ENCODE measurements at regions not wholly inside any gene's neighbourhood (a gene's known extent, or its start where the extent isn't known, plus 50 kb on each side); places are given as distances from the start of the nearest gene placed in this dataset.

DNA sequence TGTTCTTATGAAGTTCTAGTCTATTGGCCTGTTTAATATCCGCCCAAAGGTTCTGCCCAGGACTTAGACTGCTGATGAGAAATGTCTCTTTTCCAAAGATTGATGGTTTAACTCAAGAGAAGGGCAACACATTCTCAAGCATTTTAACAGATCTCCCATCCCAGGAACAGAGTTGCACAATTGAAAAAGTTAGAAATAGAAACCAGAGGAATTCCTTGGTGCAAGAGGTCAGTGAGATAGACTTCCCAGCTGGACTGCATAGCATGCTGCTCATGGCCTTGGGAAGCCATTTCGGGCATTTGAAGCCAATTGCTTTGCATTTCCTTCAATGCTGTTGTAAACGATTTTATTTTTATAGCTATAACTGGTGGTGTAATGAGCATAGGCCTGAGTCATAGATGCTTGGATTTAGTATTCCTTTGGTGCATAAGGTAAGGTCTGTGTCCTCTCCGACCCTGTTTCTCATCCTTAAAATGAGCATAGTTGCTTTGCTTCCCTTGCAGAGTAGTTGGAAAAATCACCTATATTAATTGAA lies 292.2 kb upstream of the JAG1 start:
- TF ChIP-seq CTCF (IDR thresholded peaks at IDR 0.05; ENCODE audit: insufficient read depth, low read depth, low read length) (no peak), EZH2 (IDR thresholded peaks at IDR 0.05; ENCODE audit: insufficient read depth, low read length) (no peak)
